GM19043 (cell line): ENCODE measurements at regions not wholly inside any gene's neighbourhood (a gene's known extent, or its start where the extent isn't known, plus 50 kb on each side); places are given as distances from the start of the nearest gene placed in this dataset.
"Not testable (repeated sequence)": the region's sequence is repeated elsewhere in the genome, so short reads cannot be mapped to it uniquely, and the experiment has no call there.

Experiments used
- ATAC-seq: cut with Tn5 transposase; IDR thresholded peaks from one replicate; pipeline ENCODE4 v1.9.1; 2021; ENCODE audit warnings: low read depth; ENCODE audit not compliant: unreplicated experiment

- peak; percentile 85 for ATAC-seq
These were observed 132.3 kb upstream of the C11orf58 start for GRCh38 chr11:16605894-16606783.

GRCh38 chr11:16605389-16605893, 133.0 kb upstream of the C11orf58 start:
- no peak for ATAC-seq

GRCh38 chr11:16604794-16605388, 133.6 kb upstream of the C11orf58 start:
- ATAC-seq, result no peak

- ATAC-seq, result no peak
These were observed 134.3 kb upstream of the C11orf58 start for GRCh38 chr11:16603890-16604793.

GRCh38 chr11:16603245-16603644, 135.2 kb upstream of the C11orf58 start:
- no peak for ATAC-seq

- ATAC-seq, result no peak
These were observed 139.5 kb upstream of the C11orf58 start for GRCh38 chr11:16598906-16599305.

GRCh38 chr11:16598032-16598431, 140.4 kb upstream of the C11orf58 start:
- ATAC-seq, result no peak

- ATAC-seq, result no peak
These were observed 142.2 kb upstream of the C11orf58 start for GRCh38 chr11:16596231-16596630.

- no peak for ATAC-seq
These were observed 147.3 kb upstream of the C11orf58 start for GRCh38 chr11:16591157-16591556.

GRCh38 chr11:16587670-16588069, 150.8 kb upstream of the C11orf58 start:
- ATAC-seq, result no peak

- ATAC-seq, result no peak
These were observed 153.9 kb upstream of the C11orf58 start for GRCh38 chr11:16584569-16584968.

GRCh38 chr11:16581078-16581477, 157.4 kb upstream of the C11orf58 start:
- not testable (repeated sequence) for ATAC-seq

- no peak for ATAC-seq
These were observed 161.0 kb upstream of the C11orf58 start for GRCh38 chr11:16577490-16577889.

GRCh38 chr11:16574889-16575288, 163.6 kb upstream of the C11orf58 start:
- not testable (repeated sequence) for ATAC-seq

- no peak for ATAC-seq
These were observed 165.5 kb upstream of the C11orf58 start for GRCh38 chr11:16572945-16573344.

- no peak for ATAC-seq
These were observed 177.3 kb upstream of the C11orf58 start for GRCh38 chr11:16561150-16561549.

GRCh38 chr11:16558494-16558893, 180.0 kb upstream of the C11orf58 start:
- ATAC-seq, result no peak

- no peak for ATAC-seq
These were observed 182.5 kb upstream of the C11orf58 start for GRCh38 chr11:16555956-16556355.

GRCh38 chr11:16554361-16554760, 184.1 kb upstream of the C11orf58 start:
- ATAC-seq, result no peak

- ATAC-seq, result no peak
These were observed 190.6 kb upstream of the C11orf58 start for GRCh38 chr11:16547879-16548278.

GRCh38 chr11:16543642-16544041, 187.3 kb upstream of the SOX6 start:
- ATAC-seq, result no peak
